Neuronal stem cell (in vitro differentiated cells): ENCODE measurements at regions not wholly inside any gene's neighbourhood (a gene's known extent, or its start where the extent isn't known, plus 50 kb on each side); places are given as distances from the start of the nearest gene placed in this dataset.
A peak's percentile ranks its signal among the peaks of the same experiment; 100 is the strongest.

Experiments
- DNase-seq: peaks from one replicate; pipeline ENCODE4 v3.0.0-alpha.2; 2013; ENCODE audit warnings: low spot score
- H2AFZ ChIP-seq: one replicate; pipeline ENCODE4 v1.6.1; 2013; ENCODE audit warnings: mild to moderate bottlenecking, low read length, inconsistent platforms
- H2AK5ac ChIP-seq: 2 replicates; pipeline ENCODE4 v1.6.1; 2013; ENCODE audit warnings: low read depth, mild to moderate bottlenecking, inconsistent platforms, low read length, moderate library complexity, mixed read lengths
- H2BK120ac ChIP-seq: 2 replicates; pipeline ENCODE4 v1.6.1; 2013; ENCODE audit warnings: low read depth, mild to moderate bottlenecking, inconsistent platforms, low read length, moderate library complexity, mixed read lengths
- H2BK12ac ChIP-seq: one replicate; pipeline ENCODE4 v1.6.1; 2013; ENCODE audit warnings: low read length, inconsistent platforms
- H2BK15ac ChIP-seq: 2 replicates; pipeline ENCODE4 v1.6.1; 2013; ENCODE audit warnings: mild to moderate bottlenecking, low read length, inconsistent platforms, mixed read lengths
- H2BK5ac ChIP-seq: one replicate; pipeline ENCODE4 v1.6.1; 2013; ENCODE audit warnings: inconsistent platforms, mild to moderate bottlenecking, low read length, moderate library complexity
- H3K14ac ChIP-seq: one replicate; pipeline ENCODE4 v1.6.1; 2013; ENCODE audit warnings: low read length, inconsistent platforms
- H3K18ac ChIP-seq: 2 replicates; pipeline ENCODE4 v1.6.1; 2013; ENCODE audit warnings: low read length, inconsistent platforms
- H3K23ac ChIP-seq: 2 replicates; pipeline ENCODE4 v1.6.1; 2013; ENCODE audit warnings: low read depth, mild to moderate bottlenecking, mixed read lengths, low read length, inconsistent platforms; ENCODE audit not compliant: poor library complexity
- H3K27ac ChIP-seq: replicated peaks from 3 replicates; pipeline ENCODE4 v1.5.1; 2013; ENCODE audit warnings: low read length, inconsistent platforms
- H3K27me3 ChIP-seq, 3 experiments: 2 replicates each; pipeline ENCODE4 v1.6.1; 2013; ENCODE audit warnings: low read length in 3 of 3, mild to moderate bottlenecking in 2 of 3, inconsistent platforms in 1 of 3, low read depth in 1 of 3, mixed read lengths in 1 of 3, moderate library complexity in 1 of 3; ENCODE audit not compliant: control insufficient read depth in 3 of 3, insufficient read depth in 3 of 3
- H3K36me3 ChIP-seq, 2 donors: replicated peaks in 1 of 2; 2 replicates each; pipeline ENCODE4 v1.6.1; 2013; ENCODE audit warnings: low read length in 2 of 2; ENCODE audit not compliant: control insufficient read depth in 2 of 2, insufficient read depth in 2 of 2
- H3K4ac ChIP-seq: 2 replicates; pipeline ENCODE4 v1.6.1; 2013; ENCODE audit warnings: inconsistent platforms, mild to moderate bottlenecking, low read length, moderate library complexity
- H3K4me1 ChIP-seq, 2 donors: 1 replicate in 1 of 2; 2 replicates in 1 of 2; pipeline ENCODE4 v1.6.1; 2013; ENCODE audit warnings: low read length in 2 of 2, low read depth in 1 of 2; ENCODE audit not compliant: control insufficient read depth in 2 of 2, insufficient read depth in 1 of 2
- H3K4me2 ChIP-seq: one replicate; pipeline ENCODE4 v1.6.1; 2013; ENCODE audit warnings: mild to moderate bottlenecking, low read length, inconsistent platforms; ENCODE audit not compliant: insufficient read depth, poor library complexity, severe bottlenecking
- H3K4me3 ChIP-seq, 2 donors: 2 replicates each; pipeline ENCODE4 v1.5.1; 2013; ENCODE audit warnings: low read length in 2 of 2, mild to moderate bottlenecking in 2 of 2, inconsistent platforms in 1 of 2, moderate library complexity in 1 of 2
- H3K79me1 ChIP-seq: one replicate; pipeline ENCODE4 v1.6.1; 2013; ENCODE audit warnings: low read depth, mild to moderate bottlenecking, inconsistent platforms, low read length, moderate library complexity
- H3K9ac ChIP-seq: one replicate; pipeline ENCODE4 v1.6.1; 2013; ENCODE audit warnings: mild to moderate bottlenecking, low read depth, low read length, inconsistent platforms; ENCODE audit not compliant: poor library complexity
- H3K9me3 ChIP-seq, 2 donors: replicated peaks in 1 of 2; 2 replicates each; pipeline versions ENCODE3 to v1.6.1; 2013; ENCODE audit warnings: low read length in 2 of 2, mild to moderate bottlenecking in 2 of 2, inconsistent platforms in 1 of 2, low read depth in 1 of 2, mixed read lengths in 1 of 2, moderate library complexity in 1 of 2; ENCODE audit not compliant: control insufficient read depth in 2 of 2, insufficient read depth in 1 of 2
- H4K8ac ChIP-seq: one replicate; pipeline ENCODE4 v1.6.1; 2013; ENCODE audit warnings: low read depth, mild to moderate bottlenecking, inconsistent platforms, low read length, moderate library complexity
- H4K91ac ChIP-seq: one replicate; pipeline ENCODE4 v1.6.1; 2013; ENCODE audit warnings: low read length, low read depth, mild to moderate bottlenecking, inconsistent platforms; ENCODE audit not compliant: poor library complexity
- WGBS, 2 donors: extraction: QIAGEN DNeasy Blood & Tissue Kit; methylation state at CpG; one replicate each; pipeline ENCODE4 v1.1.7; 2013; ENCODE audit warnings: missing lambda C conversion rate in 2 of 2, mixed read lengths in 1 of 2; ENCODE audit not compliant: insufficient read length in 2 of 2, insufficient replicate concordance in 1 of 2; ENCODE audit errors: extremely low coverage in 2 of 2; 5-methylcytosine and 5-hydroxymethylcytosine counted together

- Histone ChIP-seq H3K9ac (no peak overlapping the region), H3K79me1 (no peaks in the 10 kb centered on the region), H4K91ac (no peak overlapping the region), H2BK15ac (no peak overlapping the region), H3K23ac (no peak overlapping the region), H3K36me3 (no peaks in the 10 kb centered on the region), H2AFZ (no peak overlapping the region), H3K4me2 (no peak overlapping the region), H3K4me1 (peaks cover 0 to 7% of the 10 kb centered on the region in 2 donors), H3K27ac (no peak overlapping the region), H3K27me3 (peaks cover 0 to 5% (median 0%) of the 10 kb centered on the region in 3 experiments), H3K4ac (no peak overlapping the region), H2BK12ac (no peak overlapping the region), H3K18ac (no peak overlapping the region), H2BK5ac (no peak overlapping the region), H3K4me3 (no peak overlapping the region), H3K14ac (no peak overlapping the region), H3K9me3 (no peaks in the 10 kb centered on the region), H2AK5ac (peak overlapping the region; percentile 53), H4K8ac (peak overlapping the region; percentile 50), H2BK120ac (no peak overlapping the region)
- WGBS, 2 donors = no CpG with 5 or more reads among the region's 4 CpGs
- no peak for DNase-seq
Measured at GRCh38 chr2:126792993-126793392, 105.7 kb upstream of the TEX51 start.

GRCh38 chr2:126793885-126794613 lies 104.6 kb upstream of the TEX51 start:
- H2BK15ac ChIP-seq = no peak overlapping the region
- H4K8ac ChIP-seq = no peak overlapping the region
- H3K27ac ChIP-seq = no peak overlapping the region
- H3K27me3 ChIP-seq = peaks cover 0 to 8% (median 0%) of the 10 kb centered on the region in 3 experiments
- no peak overlapping the region for H2AK5ac ChIP-seq
- H2BK120ac ChIP-seq = no peak overlapping the region
- no peak overlapping the region for H3K14ac ChIP-seq
- no peak overlapping the region for H2AFZ ChIP-seq
- WGBS, 2 donors = no CpG with 5 or more reads among the region's 10 CpGs
- DNase-seq = no peak
- H3K36me3 ChIP-seq = no peaks in the 10 kb centered on the region
- H3K18ac ChIP-seq = no peak overlapping the region
- no peak overlapping the region for H4K91ac ChIP-seq
- H3K9ac ChIP-seq = no peak overlapping the region
- no peak overlapping the region for H3K4ac ChIP-seq
- H2BK5ac ChIP-seq = no peak overlapping the region
- H3K4me2 ChIP-seq = no peak overlapping the region
- H3K9me3 ChIP-seq = no peaks in the 10 kb centered on the region
- no peak overlapping the region for H2BK12ac ChIP-seq
- no peaks in the 10 kb centered on the region for H3K79me1 ChIP-seq
- H3K4me3 ChIP-seq = no peak overlapping the region
- no peak overlapping the region for H3K23ac ChIP-seq
- peaks cover 0 to 4% of the 10 kb centered on the region in 2 donors for H3K4me1 ChIP-seq

GRCh38 chr2:126795656-126796055 lies 103.0 kb upstream of the TEX51 start:
- Histone ChIP-seq H3K4ac (no peak overlapping the region), H3K18ac (no peak overlapping the region), H2BK5ac (no peak overlapping the region), H3K9ac (no peak overlapping the region), H3K4me2 (no peak overlapping the region), H3K79me1 (no peaks in the 10 kb centered on the region), H3K27ac (no peak overlapping the region), H4K8ac (no peak overlapping the region), H3K9me3 (no peaks in the 10 kb centered on the region), H2BK12ac (no peak overlapping the region), H3K36me3 (no peaks in the 10 kb centered on the region), H2BK15ac (no peak overlapping the region), H3K4me3 (peak overlapping the region in 1 of 2 donors; percentile 59), H2AK5ac (no peak overlapping the region), H3K14ac (no peak overlapping the region), H2BK120ac (no peak overlapping the region), H4K91ac (no peak overlapping the region), H2AFZ (no peak overlapping the region), H3K27me3 (peaks cover 0 to 8% (median 0%) of the 10 kb centered on the region in 3 experiments), H3K23ac (no peak overlapping the region), H3K4me1 (peaks cover 0 to 2% of the 10 kb centered on the region in 2 donors)
- WGBS, 2 donors = no CpG with 5 or more reads among the region's 8 CpGs
- no peak for DNase-seq

GRCh38 chr2:126796931-126797621 lies 101.6 kb upstream of the TEX51 start:
- no peak for DNase-seq
- no CpG with 5 or more reads among the region's 14 CpGs for WGBS, 2 donors
- no peak overlapping the region for H3K9ac ChIP-seq

More at GRCh38 chr2:126796931-126797621, 101.6 kb upstream of the TEX51 start:
- Histone ChIP-seq H4K91ac (no peak overlapping the region), H3K9me3 (no peaks in the 10 kb centered on the region), H2BK12ac (no peak overlapping the region), H3K14ac (no peak overlapping the region), H3K4me3 (no peak overlapping the region), H3K79me1 (no peaks in the 10 kb centered on the region), H2AFZ (no peak overlapping the region), H3K4me1 (peaks cover 0 to 2% of the 10 kb centered on the region in 2 donors), H2BK15ac (no peak overlapping the region), H3K18ac (peak overlapping the region; percentile 19), H2BK120ac (no peak overlapping the region), H2AK5ac (no peak overlapping the region), H3K4ac (no peak overlapping the region), H4K8ac (peak overlapping the region; percentile 17), H2BK5ac (no peak overlapping the region), H3K36me3 (no peaks in the 10 kb centered on the region), H3K23ac (no peak overlapping the region), H3K27me3 (peaks cover 0 to 8% (median 0%) of the 10 kb centered on the region in 3 experiments), H3K27ac (no peak overlapping the region), H3K4me2 (no peak overlapping the region)
